CD4-positive, alpha-beta memory T cell (primary cell): ENCODE measurements at regions not wholly inside any gene's neighbourhood (a gene's known extent, or its start where the extent isn't known, plus 50 kb on each side); places are given as distances from the start of the nearest gene placed in this dataset.

Source experiments
- CTCF ChIA-PET: fragments of 350-600 bp; sonication (Branson Sonifier 250); formaldehyde crosslinking; loops from one replicate; lab custom pipeline; 2021; ENCODE audit warnings: inconsistent platforms; ENCODE audit not compliant: partially characterized antibody; lab: Charles Lee
- POLR2A ChIA-PET: fragments of 350-600 bp; sonication (Branson Sonifier 250); formaldehyde crosslinking; loops from one replicate; lab custom pipeline; 2021; ENCODE audit not compliant: partially characterized antibody; lab: Charles Lee
- DNase-seq, 5 donors: peaks; one replicate each; pipeline versions ENCODE4 v3.0.0 to v3.0.0-alpha.2; 2020 to 2022; ENCODE audit warnings: mixed read lengths in 1 of 5
- H3K27ac ChIP-seq: one replicate; pipeline ENCODE4 v1.7.0; 2013; ENCODE audit warnings: low read depth, low read length
- H3K27me3 ChIP-seq: 2 replicates; pipeline ENCODE4 v1.7.0; 2013; ENCODE audit warnings: mild to moderate bottlenecking, low read length, moderate library complexity; ENCODE audit not compliant: insufficient read depth
- H3K36me3 ChIP-seq: 2 replicates; pipeline ENCODE4 v1.7.0; 2013; ENCODE audit warnings: mild to moderate bottlenecking, low read length, moderate library complexity; ENCODE audit not compliant: insufficient read depth
- H3K4me1 ChIP-seq: 2 replicates; pipeline ENCODE4 v1.7.0; 2013; ENCODE audit warnings: mild to moderate bottlenecking, low read length, moderate library complexity; ENCODE audit not compliant: insufficient read depth
- H3K4me3 ChIP-seq, 2 donors: one replicate each; pipeline ENCODE4 v1.7.0; 2013; ENCODE audit warnings: low read length in 2 of 2, mild to moderate bottlenecking in 1 of 2
- H3K9me3 ChIP-seq, 2 donors: one replicate each; pipeline ENCODE4 v1.7.0; 2013; ENCODE audit warnings: low read length in 2 of 2, control low read depth in 1 of 2; ENCODE audit not compliant: control insufficient read depth in 1 of 2
- H3K27ac Mint-ChIP-seq, 7 donors: one replicate each; pipeline ENCODE4 v1.8.0; 2020 to 2021; ENCODE audit warnings: mixed read lengths in 7 of 7, mild to moderate bottlenecking in 6 of 7, inconsistent platforms in 3 of 7, moderate library complexity in 3 of 7
- H3K27me3 Mint-ChIP-seq, 2 donors: one replicate each; pipeline ENCODE4 v1.8.0; 2020 to 2021; ENCODE audit warnings: mixed read lengths in 2 of 2
- H3K36me3 Mint-ChIP-seq, 2 donors: one replicate each; pipeline ENCODE4 v1.8.0; 2020 to 2021; ENCODE audit warnings: mixed read lengths in 2 of 2, inconsistent platforms in 1 of 2, mild to moderate bottlenecking in 1 of 2
- H3K4me1 Mint-ChIP-seq, 4 donors: one replicate each; pipeline ENCODE4 v1.8.0; 2020 to 2021; ENCODE audit warnings: mixed read lengths in 4 of 4, mild to moderate bottlenecking in 1 of 4
- H3K4me3 Mint-ChIP-seq, 8 donors: one replicate each; pipeline ENCODE4 v1.8.0; 2020 to 2021; ENCODE audit warnings: mixed read lengths in 8 of 8, mild to moderate bottlenecking in 7 of 8, moderate library complexity in 6 of 8, inconsistent platforms in 3 of 8
- H3K9me3 Mint-ChIP-seq, 8 donors: one replicate each; pipeline ENCODE4 v1.8.0; 2020 to 2021; ENCODE audit warnings: mixed read lengths in 8 of 8, mild to moderate bottlenecking in 5 of 8, inconsistent platforms in 3 of 8, moderate library complexity in 1 of 8
- intact Hi-C: fragments of 100-400 bp; cut with micrococcal nuclease; formaldehyde crosslinking; loops from one replicate; pipeline ENCODE4 v1.15.1; 2023

GRCh38 chr4:114286262-114286810 lies 306.9 kb upstream of the ARSJ start:
- Mint-ChIP-seq H3K27ac (no peak overlapping the region), H3K9me3 (peaks cover 0 to 9% (median 3%) of the 10 kb centered on the region in 8 donors), H3K27me3 (peaks cover 0 to 1% of the 10 kb centered on the region in 2 donors), H3K4me1 (no peaks in the 10 kb centered on the region), H3K4me3 (no peak overlapping the region), H3K36me3 (no peaks in the 10 kb centered on the region)
- no peaks in the 10 kb centered on the region for H3K36me3 ChIP-seq
- ChIA-PET POLR2A (no interaction called here), CTCF (no interaction called here)
- H3K27me3 ChIP-seq = no peaks in the 10 kb centered on the region
- intact Hi-C loops = no loop called here
- no peak for DNase-seq
- H3K27ac ChIP-seq = no peak overlapping the region
- H3K4me1 ChIP-seq = no peaks in the 10 kb centered on the region
- no peaks in the 10 kb centered on the region for H3K9me3 ChIP-seq
- no peak overlapping the region for H3K4me3 ChIP-seq

- H3K27me3 Mint-ChIP-seq = peaks cover 0 to 1% of the 10 kb centered on the region in 2 donors
- H3K9me3 Mint-ChIP-seq = peaks cover 0 to 11% (median 3%) of the 10 kb centered on the region in 8 donors
- Histone ChIP-seq H3K27me3 (no peaks in the 10 kb centered on the region), H3K27ac (no peak overlapping the region), H3K36me3 (no peaks in the 10 kb centered on the region), H3K4me3 (no peak overlapping the region), H3K4me1 (no peaks in the 10 kb centered on the region), H3K9me3 (no peaks in the 10 kb centered on the region)
- ChIA-PET CTCF (no interaction called here), POLR2A (no interaction called here)
- no peak for DNase-seq
- no peaks in the 10 kb centered on the region for H3K36me3 Mint-ChIP-seq
- H3K27ac Mint-ChIP-seq = no peak overlapping the region
- H3K4me1 Mint-ChIP-seq = no peaks in the 10 kb centered on the region
- H3K4me3 Mint-ChIP-seq = no peak overlapping the region
- intact Hi-C loops = no loop called here
Measured at GRCh38 chr4:114287079-114287696, 307.7 kb upstream of the ARSJ start.

- H3K4me3 Mint-ChIP-seq = no peak overlapping the region
- intact Hi-C loops = no loop called here
Measured at GRCh38 chr4:114296126-114296525, 302.5 kb upstream of the UGT8 start.

GRCh38 chr4:114302472-114302871 lies 296.1 kb upstream of the UGT8 start:
- Mint-ChIP-seq H3K36me3 (no peaks in the 10 kb centered on the region), H3K4me3 (no peak overlapping the region), H3K27ac (no peak overlapping the region), H3K27me3 (no peaks in the 10 kb centered on the region), H3K9me3 (peaks cover 0 to 7% (median 2%) of the 10 kb centered on the region in 8 donors), H3K4me1 (no peaks in the 10 kb centered on the region)
- H3K4me3 ChIP-seq = no peak overlapping the region
- no peak for DNase-seq
- H3K27ac ChIP-seq = no peak overlapping the region
- no peaks in the 10 kb centered on the region for H3K4me1 ChIP-seq
- H3K36me3 ChIP-seq = no peaks in the 10 kb centered on the region
- POLR2A ChIA-PET = no interaction called here
- intact Hi-C loops = no loop called here
- CTCF ChIA-PET = no interaction called here
- no peaks in the 10 kb centered on the region for H3K27me3 ChIP-seq
- no peaks in the 10 kb centered on the region for H3K9me3 ChIP-seq

More at GRCh38 chr4:114296126-114296525, 302.5 kb upstream of the UGT8 start:
- Histone ChIP-seq H3K36me3 (no peaks in the 10 kb centered on the region), H3K27me3 (no peaks in the 10 kb centered on the region), H3K27ac (no peak overlapping the region), H3K4me3 (no peak overlapping the region), H3K4me1 (no peaks in the 10 kb centered on the region), H3K9me3 (no peaks in the 10 kb centered on the region)
- H3K4me1 Mint-ChIP-seq = no peaks in the 10 kb centered on the region
- peaks cover 0 to 1% of the 10 kb centered on the region in 2 donors for H3K27me3 Mint-ChIP-seq
- no peak overlapping the region for H3K27ac Mint-ChIP-seq
- H3K9me3 Mint-ChIP-seq = peaks cover 0 to 14% (median 8%) of the 10 kb centered on the region in 8 donors
- CTCF ChIA-PET = no interaction called here
- DNase-seq = no peak
- no peaks in the 10 kb centered on the region for H3K36me3 Mint-ChIP-seq
- POLR2A ChIA-PET = no interaction called here

- CTCF ChIA-PET = no interaction called here
- H3K4me3 Mint-ChIP-seq = no peak overlapping the region
Measured at GRCh38 chr4:114304046-114304445, 294.6 kb upstream of the UGT8 start.

GRCh38 chr4:114304567-114304966 lies 294.0 kb upstream of the UGT8 start:
- Histone ChIP-seq H3K27ac (no peak overlapping the region), H3K36me3 (no peaks in the 10 kb centered on the region), H3K27me3 (no peaks in the 10 kb centered on the region), H3K9me3 (no peaks in the 10 kb centered on the region), H3K4me1 (no peaks in the 10 kb centered on the region), H3K4me3 (no peak overlapping the region)
- Mint-ChIP-seq H3K36me3 (no peaks in the 10 kb centered on the region), H3K9me3 (peaks cover 0 to 7% (median 2%) of the 10 kb centered on the region in 8 donors), H3K27ac (no peak overlapping the region), H3K4me3 (no peak overlapping the region), H3K27me3 (peaks cover 1 to 2% of the 10 kb centered on the region in 2 donors), H3K4me1 (no peaks in the 10 kb centered on the region)
- ChIA-PET CTCF (no interaction called here), POLR2A (no interaction called here)
- intact Hi-C loops = no loop called here
- DNase-seq = no peak

More at GRCh38 chr4:114304046-114304445, 294.6 kb upstream of the UGT8 start:
- H3K4me1 ChIP-seq = no peaks in the 10 kb centered on the region
- POLR2A ChIA-PET = no interaction called here
- no peaks in the 10 kb centered on the region for H3K9me3 ChIP-seq
- no peaks in the 10 kb centered on the region for H3K36me3 ChIP-seq
- DNase-seq = no peak
- H3K9me3 Mint-ChIP-seq = peaks cover 0 to 7% (median 2%) of the 10 kb centered on the region in 8 donors
- H3K27ac Mint-ChIP-seq = no peak overlapping the region
- no peak overlapping the region for H3K27ac ChIP-seq
- no peaks in the 10 kb centered on the region for H3K27me3 ChIP-seq
- intact Hi-C loops = no loop called here
- H3K4me3 ChIP-seq = no peak overlapping the region
- H3K4me1 Mint-ChIP-seq = no peaks in the 10 kb centered on the region
- no peaks in the 10 kb centered on the region for H3K36me3 Mint-ChIP-seq
- H3K27me3 Mint-ChIP-seq = peaks cover 1 to 2% of the 10 kb centered on the region in 2 donors

GRCh38 chr4:114306946-114307345 lies 291.7 kb upstream of the UGT8 start:
- Mint-ChIP-seq H3K4me3 (no peak overlapping the region), H3K27me3 (peaks cover 1 to 3% of the 10 kb centered on the region in 2 donors), H3K9me3 (peaks cover 0 to 2% (median 0%) of the 10 kb centered on the region in 8 donors), H3K36me3 (no peaks in the 10 kb centered on the region), H3K4me1 (no peaks in the 10 kb centered on the region), H3K27ac (no peak overlapping the region)
- DNase-seq = no peak
- H3K36me3 ChIP-seq = no peaks in the 10 kb centered on the region
- H3K9me3 ChIP-seq = no peaks in the 10 kb centered on the region
- no peaks in the 10 kb centered on the region for H3K4me1 ChIP-seq
- no peaks in the 10 kb centered on the region for H3K27me3 ChIP-seq
- CTCF ChIA-PET = no interaction called here
- H3K27ac ChIP-seq = no peak overlapping the region
- POLR2A ChIA-PET = no interaction called here
- intact Hi-C loops = no loop called here
- H3K4me3 ChIP-seq = no peak overlapping the region
